ENCODE measurements at regions not wholly inside any gene's neighbourhood (a gene's known extent, or its start where the extent isn't known, plus 50 kb on each side); places are given as distances from the start of the nearest gene placed in this dataset.
"Not testable (repeated sequence)": the region's sequence is repeated elsewhere in the genome, so short reads cannot be mapped to it uniquely, and the experiment has no call there.

DNA sequence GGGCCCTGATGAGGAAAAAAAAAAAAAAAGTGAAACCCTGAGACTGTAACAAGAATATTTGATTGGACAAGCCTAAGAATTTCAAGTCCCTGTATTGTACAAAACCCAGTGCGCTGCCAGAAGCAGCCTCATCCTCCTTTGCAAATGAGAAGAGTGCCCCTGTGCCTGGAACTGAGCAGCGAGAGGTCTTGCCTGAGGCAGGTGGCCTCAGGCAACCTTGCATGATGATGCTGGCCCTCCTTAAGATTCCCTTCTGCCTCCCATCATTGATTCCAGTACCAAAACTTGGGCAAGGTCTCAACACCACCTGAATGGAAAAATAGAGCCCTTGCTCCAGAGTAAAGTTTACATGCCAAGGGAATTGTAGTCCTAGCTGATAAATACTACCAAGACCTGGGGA, 129.6 kb upstream of the RAB4A start:
- DNase-seq = no peak

DNA sequence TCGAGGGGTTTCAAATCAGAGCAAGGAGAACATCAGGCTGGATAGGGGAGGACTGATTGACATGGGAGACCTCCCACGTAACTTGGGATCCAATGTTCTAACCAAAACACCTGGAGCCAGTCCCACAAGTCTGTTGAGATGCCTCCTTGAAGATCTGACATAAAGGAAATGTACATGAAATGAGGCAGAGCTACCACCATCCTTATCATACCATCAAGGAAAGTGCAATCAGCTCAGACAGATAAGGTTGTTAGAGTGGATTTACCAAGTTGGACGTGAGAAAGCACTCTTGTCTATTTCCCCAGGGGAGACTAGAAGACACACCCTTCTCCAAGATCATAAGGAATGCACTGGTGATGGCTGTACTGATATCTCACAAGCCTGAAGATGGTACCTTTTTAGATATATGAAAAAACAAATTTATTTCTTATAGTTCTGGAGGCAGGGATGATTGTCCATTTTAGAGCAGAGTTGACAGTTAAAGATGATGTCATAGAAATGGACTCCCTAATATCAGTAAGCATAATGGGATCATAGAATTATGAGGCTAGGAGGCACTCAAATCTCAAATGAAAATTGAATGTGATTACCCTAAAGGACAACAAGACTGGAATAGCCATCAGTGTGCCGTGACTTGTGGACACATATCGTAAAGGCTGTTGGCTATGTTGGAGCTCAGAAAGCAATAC, 129.1 kb upstream of the RAB4A start:
- no peak for DNase-seq

GRCh38 chr1:229142471-229142870, 128.4 kb upstream of the RAB4A start:
- no peak for DNase-seq

GRCh38 chr1:229146647-229147046, 124.3 kb upstream of the RAB4A start:
- DNase-seq = no peak

DNA sequence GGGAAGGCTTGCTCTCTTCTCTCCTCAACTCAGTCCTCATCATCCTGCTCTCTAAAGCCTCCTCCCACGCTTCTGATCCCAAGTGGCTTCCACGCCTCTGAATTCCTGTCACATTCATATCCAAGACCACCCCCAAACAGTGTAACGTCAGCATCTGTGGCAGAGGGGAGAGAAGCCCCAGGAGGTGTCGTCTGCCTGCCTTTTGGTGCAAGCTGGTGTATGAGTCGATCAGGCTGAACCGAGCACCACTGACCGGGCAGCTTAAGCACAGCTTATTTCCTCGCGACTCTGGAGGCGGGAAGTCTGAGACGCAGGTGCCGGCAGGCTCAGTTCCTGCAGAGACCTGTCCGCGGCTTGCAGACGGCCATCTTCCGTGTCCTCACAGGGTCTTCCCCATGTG, 123.8 kb upstream of the RAB4A start:
- DNase-seq = no peak

DNA sequence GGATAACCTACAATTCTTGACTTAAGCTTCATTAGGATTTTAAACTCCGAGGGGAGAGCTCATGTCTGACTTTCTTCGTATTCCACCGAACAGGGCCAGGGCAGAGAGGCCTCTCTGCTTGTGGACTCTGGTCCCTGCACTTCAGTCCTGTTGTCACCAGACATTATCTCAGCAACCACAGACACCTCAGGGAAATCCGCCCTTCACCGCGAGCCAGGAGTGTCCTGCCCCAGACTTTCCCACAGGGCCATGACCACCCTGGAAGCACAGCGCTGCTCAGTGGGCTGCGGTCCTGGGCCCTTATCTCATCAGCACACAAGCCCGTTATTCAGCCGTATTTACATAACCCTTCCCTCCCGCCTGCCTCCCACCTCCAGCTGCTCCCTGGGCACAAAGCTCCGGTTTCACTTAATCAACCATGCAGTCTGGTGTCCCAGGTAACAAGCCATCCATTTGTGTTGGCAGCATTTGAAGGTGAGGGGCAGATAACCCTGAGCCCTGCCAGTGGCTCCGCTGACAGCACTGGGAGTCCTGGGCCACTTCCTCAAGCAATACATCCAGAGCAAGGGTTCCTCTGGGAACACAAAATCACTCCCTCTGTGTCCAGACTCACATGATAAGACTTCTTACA, 122.8 kb upstream of the RAB4A start:
- no peak for DNase-seq

DNA sequence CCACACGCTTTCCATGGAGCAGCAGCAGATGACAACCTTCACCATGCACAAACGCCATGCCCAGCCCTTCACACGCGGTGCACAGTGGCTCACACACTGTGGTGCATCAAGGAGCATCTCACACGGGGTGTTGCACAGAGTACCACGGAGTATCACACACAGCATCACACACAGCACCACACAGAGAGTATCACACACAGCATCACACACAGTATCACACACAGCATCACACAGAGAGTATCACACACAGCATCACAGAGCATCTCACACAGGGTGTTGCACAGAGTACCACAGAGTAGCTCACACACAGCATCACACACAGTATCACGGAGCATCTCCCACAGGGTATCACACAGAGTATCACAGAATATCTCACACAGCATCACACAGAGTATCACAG, 122.2 kb upstream of the RAB4A start:
- no peak for DNase-seq

GRCh38 chr1:229149435-229149834, 121.5 kb upstream of the RAB4A start:
- DNase-seq = no peak

- no peak for DNase-seq
Observed at GRCh38 chr1:229150518-229150917, 120.4 kb upstream of the RAB4A start.

DNA sequence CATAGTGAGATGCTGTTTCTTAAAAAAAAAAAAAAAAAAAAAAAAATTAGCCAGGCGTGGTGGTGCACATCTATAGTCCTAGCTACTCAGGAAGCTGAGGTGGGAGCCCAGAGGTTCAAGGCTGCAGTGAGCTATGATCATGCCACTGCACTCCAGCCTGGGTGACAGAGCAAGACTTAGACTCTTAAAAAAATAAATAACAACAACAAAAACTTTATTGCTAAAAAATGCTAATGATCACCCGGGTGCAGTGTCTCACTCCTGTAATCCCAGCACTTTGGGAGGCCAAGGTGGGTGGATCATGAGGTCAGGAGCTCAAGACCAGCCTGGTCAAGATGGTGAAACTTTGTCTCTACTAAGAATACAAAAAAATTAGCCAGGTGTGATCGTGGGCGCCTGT, 119.5 kb upstream of the RAB4A start:
- DNase-seq = not testable (repeated sequence)

DNA sequence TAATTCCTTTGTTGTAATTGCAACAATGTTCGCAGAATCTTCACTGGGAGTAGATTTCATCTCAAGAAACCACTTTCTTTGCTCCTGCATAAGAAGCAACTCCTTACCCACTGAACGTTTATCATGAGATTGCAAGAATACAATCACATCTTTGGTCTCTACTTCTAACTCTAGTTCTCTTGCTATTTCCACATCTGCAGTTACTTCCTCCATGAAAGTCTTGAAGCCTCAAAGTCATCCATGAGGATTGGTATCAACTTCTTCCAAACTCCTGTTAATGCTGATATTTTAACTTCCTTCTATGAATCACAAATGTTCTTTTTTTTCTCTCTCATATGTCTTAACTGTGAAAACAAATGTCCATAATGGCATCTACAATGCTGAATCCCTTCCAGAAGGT, 118.6 kb upstream of the RAB4A start:
- DNase-seq = no peak

GRCh38 chr1:229153955-229154548, 116.9 kb upstream of the RAB4A start:
- DNase-seq = no peak

DNA sequence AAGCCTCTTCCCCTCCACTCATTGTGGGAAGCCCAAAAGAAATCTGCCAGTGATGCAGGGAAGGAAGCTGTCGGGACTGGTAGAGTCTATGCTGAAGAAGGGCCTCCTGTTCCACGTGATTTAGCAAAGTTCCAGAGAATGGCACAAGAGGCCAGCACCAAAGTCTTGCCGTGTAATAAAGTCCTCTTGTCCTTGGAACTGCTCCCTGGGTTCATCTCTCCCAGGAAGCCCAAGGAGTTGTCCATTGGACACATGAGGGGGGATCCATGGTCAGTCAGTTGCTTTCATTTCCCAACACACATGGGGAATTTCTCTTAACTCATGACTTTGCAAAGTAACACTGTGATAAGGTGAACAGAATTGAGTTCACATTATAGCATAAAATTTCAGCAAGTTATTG, 116.1 kb upstream of the RAB4A start:
- no peak for DNase-seq

DNA sequence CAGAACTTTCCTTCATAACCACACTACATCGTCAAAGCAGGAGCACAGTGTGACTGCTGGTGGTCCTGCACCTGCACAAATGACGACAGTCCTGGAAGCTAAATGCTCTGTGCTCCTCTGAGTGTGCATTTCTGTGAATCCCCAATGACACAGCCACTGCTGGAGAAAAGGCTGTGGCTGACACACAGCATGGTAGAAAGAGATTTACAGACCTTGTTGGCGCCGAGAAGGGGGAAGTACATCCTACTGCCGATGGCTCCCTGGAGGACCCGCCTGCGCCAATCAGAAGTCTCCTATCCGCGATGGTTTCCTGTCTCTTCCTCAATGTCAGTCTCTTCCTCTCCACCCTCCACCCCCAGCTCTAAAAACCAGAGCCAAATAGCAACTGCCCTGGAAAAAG, 115.4 kb upstream of the RAB4A start:
- peak; percentile 31 to 38 for DNase-seq

GRCh38 chr1:229156872-229157271, 114.0 kb upstream of the RAB4A start:
- no peak for DNase-seq

DNA sequence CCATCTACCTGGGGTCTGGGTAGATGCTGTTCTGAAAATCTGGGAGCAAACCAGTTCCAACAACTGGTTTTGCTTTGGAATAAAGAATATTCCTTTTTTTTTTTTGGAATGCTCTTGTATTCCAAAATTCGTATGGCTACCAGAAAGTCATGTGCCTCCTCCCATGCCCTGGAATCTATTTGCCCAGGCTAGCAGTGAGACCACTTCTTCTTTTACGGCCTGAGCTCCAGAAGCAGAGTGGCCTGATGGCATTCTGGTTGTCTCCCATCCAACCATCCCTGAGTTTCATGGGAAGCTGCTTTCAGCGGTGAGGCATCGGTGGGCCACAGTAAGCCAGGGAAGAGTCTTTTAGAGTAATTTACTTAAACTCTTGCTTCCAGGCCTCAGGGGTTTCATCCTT, 113.4 kb upstream of the RAB4A start:
- DNase-seq = no peak

DNA sequence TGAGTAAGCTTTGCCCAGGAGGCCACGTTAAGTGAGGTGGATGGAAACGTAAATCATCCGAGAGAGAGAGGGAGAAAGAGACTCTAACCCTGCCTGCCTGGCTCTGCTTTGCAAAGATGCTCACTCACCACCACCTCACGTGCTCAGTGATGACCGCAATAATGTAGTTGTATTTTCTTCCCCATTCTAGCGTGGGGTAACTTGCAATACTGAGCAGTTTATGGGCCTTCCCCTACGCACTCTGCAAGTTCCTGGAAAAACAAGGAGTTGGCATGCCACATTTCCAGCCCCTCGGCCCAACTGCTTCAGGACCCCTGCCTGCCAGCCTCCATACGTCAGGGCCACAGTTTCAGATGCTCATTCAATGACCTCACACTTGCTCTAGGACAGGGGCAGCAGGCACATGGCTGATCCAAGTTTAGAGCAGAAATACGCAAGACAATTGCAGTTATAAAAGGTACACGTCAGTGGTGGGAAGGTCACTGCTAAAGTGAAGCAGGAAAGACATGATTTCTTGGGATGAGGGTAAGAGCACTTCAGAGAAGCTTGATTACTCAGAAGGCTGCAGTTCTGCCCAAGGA, 112.5 kb upstream of the RAB4A start:
- DNase-seq = no peak

GRCh38 chr1:229158927-229159326, 112.0 kb upstream of the RAB4A start:
- DNase-seq = no peak

DNA sequence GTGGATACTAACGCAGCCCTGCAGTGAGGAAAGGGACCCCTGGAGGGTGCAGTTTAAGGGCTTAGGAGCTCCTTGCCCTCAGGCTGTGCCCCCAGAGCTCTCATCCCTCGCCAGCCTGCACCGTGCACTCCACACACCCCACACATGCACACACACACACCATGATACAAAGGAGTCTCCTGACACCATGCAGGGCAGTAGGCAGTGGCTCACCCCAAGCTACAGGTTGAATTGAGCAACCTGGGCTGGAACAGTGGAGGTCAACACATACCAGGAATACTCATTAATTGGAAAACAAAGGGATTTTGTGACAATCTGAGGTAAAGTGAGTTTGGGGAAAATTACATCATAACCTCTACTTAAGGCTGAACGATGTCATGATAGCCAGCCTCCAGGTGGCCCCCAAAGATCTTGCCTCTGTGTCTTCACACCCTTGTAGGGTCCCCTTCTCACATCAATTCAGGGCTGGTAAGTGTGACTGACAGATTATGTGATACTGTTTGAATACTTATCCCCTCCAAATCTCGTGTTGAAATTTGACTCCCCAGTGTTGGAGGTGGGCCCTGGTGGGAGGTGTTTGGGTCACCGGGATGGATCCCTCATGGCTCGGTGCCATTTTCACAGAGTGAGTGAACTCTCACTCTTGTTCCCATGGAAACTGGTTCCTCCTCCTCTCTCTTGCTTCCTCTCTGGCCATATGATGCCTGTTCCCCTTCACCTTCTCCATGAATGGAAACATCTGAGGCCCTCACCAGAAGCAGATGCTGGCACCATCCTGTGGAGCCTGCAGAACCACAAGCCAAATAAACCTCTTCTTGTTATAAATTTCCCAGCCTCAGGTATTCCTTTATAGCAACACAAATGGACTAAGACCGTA, 111.0 kb upstream of the RAB4A start:
- no peak for DNase-seq

GRCh38 chr1:229161740-229162139, 109.2 kb upstream of the RAB4A start:
- no peak for DNase-seq

DNA sequence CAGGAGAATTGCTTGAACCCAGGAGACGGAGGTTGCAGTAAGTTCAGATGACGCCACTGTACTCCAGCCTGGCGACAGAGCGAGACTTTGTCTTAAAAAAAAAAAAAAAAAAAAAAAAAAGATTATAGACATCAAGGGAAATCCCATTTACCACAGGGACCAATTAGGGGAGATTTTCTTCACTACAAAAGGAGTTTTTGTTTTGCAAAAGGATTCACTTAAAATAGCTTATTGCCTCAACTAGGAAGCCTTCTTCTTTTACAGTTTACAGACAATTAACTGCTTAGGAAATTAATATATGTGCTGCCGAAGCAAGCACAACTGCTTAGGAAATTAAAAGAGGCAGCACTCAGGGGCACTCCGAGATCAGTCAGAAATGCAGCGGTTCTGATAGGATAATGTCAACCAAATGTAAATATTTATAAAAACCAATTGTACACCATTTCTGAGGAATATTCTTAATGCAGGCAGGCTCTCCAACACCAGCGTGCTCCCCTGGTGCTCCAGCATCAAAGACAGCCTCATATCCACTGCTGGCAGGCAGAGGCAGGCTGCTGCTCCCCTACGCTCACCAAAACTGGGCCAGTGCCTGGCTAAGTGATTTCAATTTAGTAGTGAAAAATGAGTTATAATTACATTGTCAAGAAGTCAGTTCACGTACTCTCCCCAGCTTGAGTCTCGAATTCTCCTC, 107.9 kb upstream of the RAB4A start:
- DNase-seq = no peak

DNA sequence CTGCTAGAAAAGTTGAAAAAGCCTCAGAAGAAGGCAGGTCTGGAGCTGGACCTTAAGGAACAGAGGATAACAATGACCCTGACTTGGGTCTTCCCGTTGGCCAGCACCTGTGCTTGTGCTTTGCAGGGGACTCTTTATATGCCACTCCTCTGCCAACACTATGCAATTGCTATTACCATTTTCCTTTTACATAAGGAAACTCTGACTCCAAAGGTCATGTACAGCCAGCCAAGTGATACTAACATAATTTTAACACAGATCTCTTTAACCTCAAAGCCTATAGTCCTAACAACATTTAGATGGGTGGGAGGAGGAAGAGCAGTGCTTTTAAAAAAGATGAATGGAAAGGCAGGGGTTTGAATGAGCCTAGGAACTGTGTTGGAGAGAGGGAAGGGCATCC, 106.6 kb upstream of the RAB4A start:
- DNase-seq = no peak

Measured in activated T-cell treated with anti-CD3 and anti-CD28 coated beads, Interleukin-2, amount 50 U/mL, for 48 hours (primary cell).